Nephron progenitor cell (in vitro differentiated cells): ENCODE measurements at regions not wholly inside any gene's neighbourhood (a gene's known extent, or its start where the extent isn't known, plus 50 kb on each side); places are given as distances from the start of the nearest gene placed in this dataset.

ENCODE experiments used
- DNase-seq: peaks from one replicate; pipeline ENCODE4 v3.0.0; 2021
- H3K27ac Mint-ChIP-seq: 2 replicates; pipeline ENCODE4 v1.8.0; 2021; ENCODE audit warnings: mild to moderate bottlenecking, moderate library complexity, mixed read lengths
- H3K27me3 Mint-ChIP-seq: 2 replicates; pipeline ENCODE4 v1.8.0; 2021; ENCODE audit warnings: mild to moderate bottlenecking, low read depth, mixed read lengths; ENCODE audit not compliant: poor library complexity
- H3K36me3 Mint-ChIP-seq: 2 replicates; pipeline ENCODE4 v1.8.0; 2021; ENCODE audit warnings: low read depth, mixed read lengths
- H3K4me1 Mint-ChIP-seq: 2 replicates; pipeline ENCODE4 v1.8.0; 2021; ENCODE audit warnings: mixed read lengths
- H3K4me3 Mint-ChIP-seq: 2 replicates; pipeline ENCODE4 v1.8.0; 2021; ENCODE audit warnings: mild to moderate bottlenecking, moderate library complexity, mixed read lengths
- H3K9me3 Mint-ChIP-seq: 2 replicates; pipeline ENCODE4 v1.8.0; 2021; ENCODE audit warnings: mild to moderate bottlenecking, moderate library complexity, mixed read lengths
- TF ChIP-seq, protein P1 (sequence below): fragments of 200-600 bp; sonication (generic); IDR thresholded peaks from 2 replicates; pipeline ENCODE4 v1.5.0; 2021; ENCODE audit warnings: antibody characterized with exemption

DNA sequence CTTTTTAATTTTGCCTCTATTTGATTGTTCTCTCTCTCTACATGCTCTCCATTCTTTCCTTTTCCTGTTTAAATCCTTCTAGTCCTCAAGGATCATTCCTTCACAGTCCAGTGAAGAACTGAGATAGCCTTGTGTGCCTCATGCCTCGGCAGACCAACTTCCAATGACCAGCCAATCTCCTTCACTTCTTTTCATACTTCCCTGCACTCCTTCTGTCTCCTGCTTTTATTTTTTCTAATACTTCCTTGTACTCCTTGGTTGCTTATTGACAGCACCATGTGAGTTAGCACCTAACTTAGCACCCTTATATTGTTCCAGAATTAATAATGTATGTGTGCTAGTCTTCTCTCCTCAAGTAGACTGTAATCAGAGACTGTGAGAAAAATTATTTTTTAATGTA, 246.8 kb downstream of the ADGRG6 start:
- Mint-ChIP-seq H3K4me3 (no peak overlapping the region), H3K9me3 (no peaks in the 10 kb centered on the region), H3K4me1 (no peaks in the 10 kb centered on the region), H3K27ac (no peak overlapping the region), H3K27me3 (no peaks in the 10 kb centered on the region), H3K36me3 (no peaks in the 10 kb centered on the region)
- DNase-seq: no peak
- TF ChIP-seq, protein P1, sequence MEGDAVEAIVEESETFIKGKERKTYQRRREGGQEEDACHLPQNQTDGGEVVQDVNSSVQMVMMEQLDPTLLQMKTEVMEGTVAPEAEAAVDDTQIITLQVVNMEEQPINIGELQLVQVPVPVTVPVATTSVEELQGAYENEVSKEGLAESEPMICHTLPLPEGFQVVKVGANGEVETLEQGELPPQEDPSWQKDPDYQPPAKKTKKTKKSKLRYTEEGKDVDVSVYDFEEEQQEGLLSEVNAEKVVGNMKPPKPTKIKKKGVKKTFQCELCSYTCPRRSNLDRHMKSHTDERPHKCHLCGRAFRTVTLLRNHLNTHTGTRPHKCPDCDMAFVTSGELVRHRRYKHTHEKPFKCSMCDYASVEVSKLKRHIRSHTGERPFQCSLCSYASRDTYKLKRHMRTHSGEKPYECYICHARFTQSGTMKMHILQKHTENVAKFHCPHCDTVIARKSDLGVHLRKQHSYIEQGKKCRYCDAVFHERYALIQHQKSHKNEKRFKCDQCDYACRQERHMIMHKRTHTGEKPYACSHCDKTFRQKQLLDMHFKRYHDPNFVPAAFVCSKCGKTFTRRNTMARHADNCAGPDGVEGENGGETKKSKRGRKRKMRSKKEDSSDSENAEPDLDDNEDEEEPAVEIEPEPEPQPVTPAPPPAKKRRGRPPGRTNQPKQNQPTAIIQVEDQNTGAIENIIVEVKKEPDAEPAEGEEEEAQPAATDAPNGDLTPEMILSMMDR: no peak

DNA sequence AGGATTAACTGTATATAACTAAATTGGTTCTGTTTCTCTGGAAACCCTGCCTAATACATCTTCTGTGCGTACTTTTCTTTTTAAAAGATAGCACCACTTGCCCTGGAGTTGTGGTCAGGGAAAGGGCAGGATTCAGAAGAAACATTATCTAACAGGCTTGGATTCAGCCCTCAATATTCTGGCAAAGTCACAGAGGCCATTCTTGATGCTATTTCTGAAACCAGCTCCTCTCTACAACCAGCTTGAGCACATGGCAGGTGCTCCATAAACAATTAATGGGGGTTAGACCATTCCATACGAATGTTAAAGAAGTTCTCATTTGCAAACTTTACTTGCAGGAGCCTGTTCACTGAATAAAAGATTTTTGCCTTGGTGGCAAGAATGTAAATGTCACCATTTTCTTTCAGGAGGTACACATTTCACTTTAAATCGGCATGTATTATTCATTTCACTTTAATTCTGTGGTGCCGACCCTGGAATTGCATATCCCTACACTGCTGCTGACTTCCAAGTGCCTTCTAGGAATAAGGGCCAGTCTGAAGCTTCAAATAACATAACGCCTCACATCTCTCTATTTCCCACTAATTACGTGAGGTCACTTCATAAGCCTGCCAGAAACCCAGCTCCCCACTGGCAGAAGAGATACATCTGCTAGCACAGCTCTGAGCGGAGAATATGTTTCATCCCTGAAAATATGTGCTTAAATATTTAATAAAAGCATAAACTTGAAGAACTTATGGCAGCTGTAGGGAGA, 248.7 kb downstream of the ADGRG6 start:
- no peaks in the 10 kb centered on the region for H3K36me3 Mint-ChIP-seq
- H3K27ac Mint-ChIP-seq: no peak overlapping the region
- no peaks in the 10 kb centered on the region for H3K4me1 Mint-ChIP-seq
- H3K27me3 Mint-ChIP-seq: no peaks in the 10 kb centered on the region
- H3K4me3 Mint-ChIP-seq: no peak overlapping the region
- TF ChIP-seq, protein P1: no peak
- H3K9me3 Mint-ChIP-seq: no peaks in the 10 kb centered on the region
- DNase-seq: no peak

DNA sequence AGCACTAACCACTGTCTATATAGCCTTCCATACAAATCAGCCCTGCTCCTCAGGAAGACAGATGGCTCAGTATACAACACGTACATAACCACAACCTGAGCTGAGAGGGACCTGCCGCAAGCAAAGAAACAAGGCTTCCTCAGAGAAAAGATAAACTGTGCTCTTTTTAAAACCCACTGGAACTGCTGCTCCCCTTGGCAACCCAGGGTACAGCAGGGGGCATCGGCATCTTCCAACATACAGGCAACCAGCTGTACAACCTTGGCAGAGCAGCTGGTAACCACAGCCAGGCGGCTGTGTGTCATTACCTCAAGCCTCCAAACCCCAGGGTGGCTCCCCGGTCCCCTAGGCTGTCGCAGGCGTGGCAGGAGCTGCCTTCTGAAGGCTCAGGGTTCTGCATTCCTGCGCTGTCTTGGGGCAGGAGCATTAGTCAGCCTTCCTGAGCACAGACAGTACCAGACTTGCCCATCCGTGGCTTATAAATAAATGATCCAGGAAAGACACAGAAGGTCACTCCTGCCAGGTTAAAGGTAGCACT, 249.5 kb downstream of the ADGRG6 start:
- TF ChIP-seq, protein P1: no peak
- Mint-ChIP-seq H3K9me3 (peaks cover 2% of the 10 kb centered on the region), H3K4me1 (no peaks in the 10 kb centered on the region), H3K4me3 (no peak overlapping the region), H3K27me3 (no peaks in the 10 kb centered on the region), H3K27ac (no peak overlapping the region), H3K36me3 (no peaks in the 10 kb centered on the region)
- no peak for DNase-seq

DNA sequence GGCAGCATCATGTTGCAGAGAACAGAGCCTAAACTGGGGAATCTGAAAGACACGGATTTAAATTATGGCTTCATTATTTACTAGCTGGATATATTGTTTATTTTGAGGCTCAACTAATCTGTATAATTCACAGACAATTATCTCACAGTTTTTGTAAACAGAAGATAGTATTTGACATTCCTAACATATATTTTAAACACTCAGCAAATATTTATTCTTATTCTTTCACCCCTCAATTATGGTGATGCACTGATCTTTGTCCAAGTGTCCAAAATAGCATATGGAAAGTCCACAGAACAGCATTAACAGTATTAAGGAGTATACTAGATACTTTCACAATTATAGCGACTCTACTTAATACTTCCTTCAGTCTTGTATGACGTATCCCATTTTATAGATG, 257.0 kb downstream of the ADGRG6 start:
- no peaks in the 10 kb centered on the region for H3K27me3 Mint-ChIP-seq

DNA sequence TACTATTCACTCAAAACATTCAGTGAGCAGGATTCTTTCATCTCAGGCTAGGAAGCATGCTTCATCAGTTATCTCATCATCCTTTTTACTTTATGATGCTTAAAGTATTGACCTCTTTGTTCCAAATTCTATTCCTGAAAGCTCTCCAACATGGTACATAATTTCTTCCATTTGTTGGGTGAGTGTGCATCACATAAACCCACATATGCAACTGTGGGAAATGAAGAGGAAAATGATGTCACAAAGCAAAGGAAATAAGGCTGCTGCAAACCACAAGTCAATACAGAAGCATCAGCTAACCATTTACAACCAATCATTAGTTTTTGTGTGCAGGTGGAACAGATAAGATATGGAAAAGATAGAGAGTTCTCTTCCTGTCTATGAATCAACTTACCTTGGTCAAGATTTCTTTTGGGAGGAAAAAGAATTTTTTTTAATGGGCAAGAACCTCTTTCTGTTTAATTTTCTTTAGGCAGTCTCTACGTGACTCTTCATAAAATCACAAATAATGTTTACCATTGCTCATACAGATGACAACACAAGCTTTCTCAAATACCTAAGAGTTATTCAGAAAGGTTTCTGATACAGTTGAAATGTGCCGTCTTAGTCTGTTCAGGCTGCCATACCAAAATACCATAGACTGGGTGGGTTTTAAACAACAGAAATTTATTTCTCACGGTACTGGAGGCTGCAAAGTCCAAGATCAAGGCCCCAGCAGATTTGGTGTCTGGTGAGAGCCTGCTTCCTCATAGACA, 259.9 kb downstream of the ADGRG6 start:
- TF ChIP-seq, protein P1: no peak
- Mint-ChIP-seq H3K27me3 (no peaks in the 10 kb centered on the region), H3K4me1 (no peaks in the 10 kb centered on the region), H3K4me3 (no peak overlapping the region), H3K9me3 (peaks cover 4% of the 10 kb centered on the region), H3K27ac (no peak overlapping the region), H3K36me3 (no peaks in the 10 kb centered on the region)
- DNase-seq: no peak

More for the DNA sequence above, 257.0 kb downstream of the ADGRG6 start:
- H3K36me3 Mint-ChIP-seq: no peaks in the 10 kb centered on the region
- peaks cover 7% of the 10 kb centered on the region for H3K9me3 Mint-ChIP-seq
- no peak overlapping the region for H3K27ac Mint-ChIP-seq
- no peak for DNase-seq
- TF ChIP-seq, protein P1: no peak
- no peaks in the 10 kb centered on the region for H3K4me1 Mint-ChIP-seq
- no peak overlapping the region for H3K4me3 Mint-ChIP-seq
